GM19240 (cell line): ENCODE measurements at regions not wholly inside any gene's neighbourhood (a gene's known extent, or its start where the extent isn't known, plus 50 kb on each side); places are given as distances from the start of the nearest gene placed in this dataset.

Experiments
- DNase-seq: peaks from one replicate; pipeline ENCODE4 v3.0.0; 2011; ENCODE audit warnings: low spot score; ENCODE audit not compliant: insufficient read length

DNA sequence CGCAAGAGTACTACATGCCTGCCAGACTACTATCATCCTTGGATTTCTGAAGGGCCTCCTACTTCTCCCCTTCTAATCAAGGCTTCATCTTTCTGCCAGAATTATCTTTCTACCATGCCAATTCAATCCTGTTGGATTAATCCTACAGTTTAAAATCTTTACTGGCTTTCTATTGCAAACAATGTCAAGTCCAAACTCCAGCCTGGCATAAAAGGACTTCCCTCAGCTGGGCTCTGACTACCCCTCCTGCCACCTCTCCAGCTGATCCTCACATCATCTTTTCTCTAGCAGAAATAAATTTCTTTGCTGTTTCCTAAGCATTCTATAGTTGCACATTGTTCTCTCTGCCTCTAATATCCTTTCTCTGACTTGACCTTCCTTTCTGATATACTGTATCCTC, 119.7 kb upstream of the RAD23B start:
- no peak for DNase-seq

DNA sequence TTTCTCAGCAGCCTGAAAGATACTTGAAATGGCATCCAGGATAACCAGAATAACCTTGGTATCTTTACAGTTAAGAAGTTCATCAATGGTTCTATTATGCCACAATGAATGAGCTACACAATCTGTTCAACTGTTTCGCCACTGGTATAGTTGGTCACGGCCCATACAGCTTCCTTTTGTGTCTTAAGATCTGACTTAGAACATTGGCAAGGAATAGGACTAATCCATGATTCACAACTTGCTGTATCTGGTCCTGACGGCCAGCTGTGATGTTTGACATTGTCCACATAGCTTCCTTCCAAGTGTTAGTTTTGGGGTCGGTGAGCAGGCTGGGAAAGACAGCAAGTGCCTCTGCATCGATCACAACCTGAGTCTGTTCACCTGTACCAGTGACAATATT, 113.3 kb upstream of the RAD23B start:
- DNase-seq = no peak

DNA sequence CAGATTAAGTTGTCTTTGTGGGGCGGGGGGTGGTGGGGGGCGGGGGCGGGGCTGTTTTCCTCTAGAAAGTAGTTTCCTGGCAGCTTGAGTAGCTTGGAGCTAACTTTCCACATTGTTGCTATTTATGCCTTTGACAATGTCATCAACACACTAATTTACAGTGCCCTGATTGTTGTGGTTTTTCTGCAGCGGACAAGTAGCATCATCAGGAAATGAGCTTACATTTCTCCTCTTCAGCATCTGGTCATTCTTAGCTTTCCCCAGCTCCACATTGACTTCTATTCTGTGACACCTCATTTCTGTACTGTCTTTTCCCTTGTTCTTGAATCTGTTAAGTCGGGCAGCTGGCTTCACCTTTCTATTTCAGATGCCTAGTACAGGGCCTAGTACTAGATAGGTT, 112.3 kb upstream of the RAD23B start:
- no peak for DNase-seq

DNA sequence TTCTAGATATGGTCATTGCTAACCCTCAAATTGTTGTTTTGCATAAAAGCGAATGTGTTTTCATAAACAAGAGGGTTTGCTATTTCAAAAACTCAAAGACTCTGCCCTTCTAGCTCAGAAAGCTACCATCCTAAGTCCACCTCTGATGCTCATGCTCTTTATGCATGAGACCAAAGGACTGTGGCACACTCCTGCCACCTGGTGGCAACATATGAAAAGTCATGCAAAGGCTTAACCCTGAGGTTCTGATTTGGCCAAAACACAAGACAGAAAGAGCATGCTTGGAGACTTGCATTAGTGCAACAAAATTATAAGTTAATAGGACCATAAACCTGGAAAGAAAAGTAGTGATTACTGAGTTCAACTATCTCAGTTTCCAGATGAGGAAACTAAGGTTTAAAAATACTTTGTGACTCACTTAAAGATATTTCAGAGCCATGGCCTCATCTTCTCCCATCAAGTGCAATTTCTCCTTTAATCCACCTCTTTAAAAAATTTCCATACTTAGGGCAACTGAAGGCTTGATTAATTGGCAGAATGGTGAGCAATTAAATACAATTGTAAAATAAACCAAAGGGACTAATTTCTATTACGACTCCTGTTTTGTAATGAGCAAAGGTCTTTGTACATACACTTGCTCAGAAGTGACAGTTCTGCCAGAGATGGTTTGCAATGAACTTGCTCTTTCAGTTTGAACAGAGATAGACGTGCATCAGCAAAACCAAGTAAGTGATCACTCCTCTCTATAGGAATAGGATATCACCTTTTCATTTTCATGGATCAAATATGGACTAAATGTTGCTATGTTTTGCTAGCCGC, 110.7 kb upstream of the RAD23B start:
- no peak for DNase-seq

DNA sequence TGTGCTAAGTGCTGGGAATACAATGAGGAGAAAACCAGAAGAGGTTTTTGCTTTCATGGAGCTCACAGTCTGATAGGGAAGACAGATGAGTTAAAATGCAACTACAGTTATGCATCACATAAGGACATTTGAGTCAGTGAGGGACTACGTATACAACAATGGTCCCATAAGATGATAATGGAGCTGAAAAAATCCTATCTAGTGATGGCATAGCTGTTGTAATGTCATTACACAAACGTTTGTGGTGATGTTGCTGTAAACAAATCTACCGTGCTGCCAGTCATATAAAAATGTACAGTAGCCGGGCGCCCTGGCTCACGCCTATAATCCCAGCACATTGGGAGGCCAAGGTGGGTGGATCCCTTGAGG, 110.1 kb upstream of the RAD23B start:
- DNase-seq = no peak

DNA sequence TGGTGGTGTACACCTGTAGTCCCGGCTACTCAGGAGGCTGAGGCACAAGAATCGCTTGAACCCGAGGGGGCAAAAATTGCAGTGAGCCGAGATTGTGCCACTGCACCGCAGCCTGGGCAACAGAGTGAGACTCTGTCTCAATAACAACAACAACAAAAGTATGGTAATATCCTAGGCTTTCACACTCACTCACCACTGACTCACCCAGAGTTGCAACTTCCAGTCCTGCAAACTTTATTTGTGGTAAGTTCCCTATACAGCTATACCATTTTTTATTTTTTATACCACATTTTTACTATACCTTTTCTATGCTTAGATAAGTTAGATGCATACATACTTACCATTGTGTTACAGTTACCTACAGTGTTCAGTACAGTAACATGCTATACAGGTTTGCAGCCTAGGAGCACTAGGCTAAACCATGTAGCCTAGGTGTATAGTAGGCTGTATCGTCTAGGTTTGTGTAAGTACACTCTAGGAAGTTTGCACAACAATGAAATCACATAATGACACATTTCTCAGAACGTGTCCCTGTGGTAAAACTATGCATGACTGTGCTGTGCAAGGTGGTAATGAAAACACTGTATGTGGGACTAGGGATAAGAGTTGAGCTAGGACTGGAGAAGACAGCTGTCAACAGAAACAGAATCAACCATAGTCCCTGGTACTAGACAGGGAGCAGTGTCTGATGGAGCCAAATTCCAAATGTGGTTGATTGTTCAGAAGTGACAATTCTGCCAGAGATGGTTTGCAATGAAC, 109.5 kb upstream of the RAD23B start:
- no peak for DNase-seq

DNA sequence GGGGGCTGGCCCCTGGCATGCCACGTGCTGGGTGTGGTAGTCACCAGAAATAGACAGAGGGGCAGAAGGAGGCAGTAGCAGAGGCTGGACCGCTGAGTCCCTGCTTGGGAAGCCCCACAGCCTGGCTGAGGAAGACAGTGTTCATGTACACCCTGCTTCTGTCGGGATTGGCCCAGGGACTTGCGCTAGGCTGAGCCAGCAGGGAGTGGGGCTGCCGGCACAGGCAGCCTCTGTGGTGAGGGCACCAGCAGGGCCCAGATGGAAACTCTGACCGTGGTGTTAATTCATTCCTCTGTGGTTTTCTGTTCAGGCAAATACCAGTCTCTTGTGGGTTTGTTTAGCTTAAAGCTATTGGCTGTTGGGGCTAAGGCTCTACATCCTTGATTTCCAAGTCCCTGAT, 108.6 kb upstream of the RAD23B start:
- DNase-seq = no peak

DNA sequence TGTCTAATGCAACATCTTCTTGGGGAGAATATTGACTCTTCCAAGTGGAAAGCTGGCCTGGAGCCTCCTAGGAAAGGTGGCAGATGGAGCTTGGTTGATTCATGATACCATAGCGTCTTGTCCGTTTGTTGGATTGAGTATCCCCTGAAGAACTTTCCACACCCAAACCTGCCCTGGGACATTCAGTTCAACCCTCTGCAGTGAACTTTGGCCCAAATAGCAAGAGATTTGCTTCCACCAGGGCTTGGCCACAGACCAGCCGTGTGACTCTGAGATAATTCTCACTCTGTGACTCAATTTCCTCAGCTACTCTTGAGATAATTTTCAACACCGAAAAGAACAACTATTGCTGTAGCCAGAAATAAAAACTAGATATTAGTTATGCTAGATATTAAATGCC, 108.0 kb upstream of the RAD23B start:
- no peak for DNase-seq

DNA sequence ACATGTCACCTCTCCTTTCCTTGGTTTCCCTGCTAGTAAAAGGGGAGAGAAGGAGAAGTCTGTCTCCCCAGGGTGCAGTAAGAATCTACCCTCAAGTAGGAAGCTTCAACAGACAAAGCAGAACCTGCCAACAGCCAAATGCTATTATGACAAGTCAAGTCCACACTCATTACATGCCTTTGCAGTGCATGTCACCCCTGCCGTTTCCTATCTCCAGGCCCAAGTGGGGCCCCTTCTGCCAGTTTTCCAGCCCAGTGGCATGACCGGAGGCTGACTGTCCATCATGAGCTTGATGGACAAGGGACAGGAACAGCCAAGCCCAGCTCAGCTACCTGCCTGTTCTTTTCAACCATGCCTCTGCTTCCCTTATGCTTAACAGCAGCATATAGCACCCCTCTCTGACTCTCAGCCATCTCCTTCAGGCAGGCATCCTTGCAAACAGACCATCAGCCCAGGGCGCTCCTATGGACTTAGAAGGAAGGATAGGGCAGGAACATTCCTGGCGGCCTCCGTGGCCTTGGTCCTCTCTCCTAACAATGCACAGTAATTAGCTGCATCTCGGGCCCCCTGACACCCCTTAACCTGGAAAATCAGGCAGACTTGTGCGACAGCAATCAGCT, 107.2 kb upstream of the RAD23B start:
- DNase-seq = no peak

DNA sequence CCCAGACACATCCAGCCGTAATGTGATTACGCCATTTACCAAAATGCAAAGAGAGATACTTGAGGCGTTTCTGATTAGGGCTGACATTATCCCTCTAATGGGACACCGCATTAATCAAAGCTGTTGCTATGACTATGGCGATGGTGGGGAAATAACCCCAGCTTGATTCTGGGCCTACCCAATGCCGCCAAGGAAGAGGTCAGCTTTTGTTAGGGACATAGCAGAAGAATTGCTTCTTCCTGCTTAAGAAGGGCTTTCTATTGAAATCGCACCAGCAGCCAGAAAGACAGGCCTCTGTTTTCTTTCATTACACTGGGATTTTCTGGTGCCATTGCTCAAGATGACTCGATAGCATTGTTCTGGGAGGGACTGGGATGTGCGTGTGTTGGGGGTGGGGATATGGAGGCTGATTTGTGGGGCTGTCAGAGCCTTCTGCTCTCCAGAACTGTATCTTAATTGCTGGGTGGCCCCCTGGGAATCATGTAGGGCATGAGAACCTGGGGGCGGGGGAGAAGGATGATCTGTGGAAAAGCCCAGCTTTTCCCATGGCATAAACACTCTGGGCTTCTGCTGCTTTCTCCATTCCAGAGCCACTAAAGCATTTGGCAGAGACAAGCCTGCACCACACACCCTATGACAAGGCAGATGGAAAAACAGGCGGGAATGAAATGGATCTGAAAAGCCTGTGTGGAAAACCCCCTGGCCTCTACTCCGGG, 106.5 kb upstream of the RAD23B start:
- no peak for DNase-seq

DNA sequence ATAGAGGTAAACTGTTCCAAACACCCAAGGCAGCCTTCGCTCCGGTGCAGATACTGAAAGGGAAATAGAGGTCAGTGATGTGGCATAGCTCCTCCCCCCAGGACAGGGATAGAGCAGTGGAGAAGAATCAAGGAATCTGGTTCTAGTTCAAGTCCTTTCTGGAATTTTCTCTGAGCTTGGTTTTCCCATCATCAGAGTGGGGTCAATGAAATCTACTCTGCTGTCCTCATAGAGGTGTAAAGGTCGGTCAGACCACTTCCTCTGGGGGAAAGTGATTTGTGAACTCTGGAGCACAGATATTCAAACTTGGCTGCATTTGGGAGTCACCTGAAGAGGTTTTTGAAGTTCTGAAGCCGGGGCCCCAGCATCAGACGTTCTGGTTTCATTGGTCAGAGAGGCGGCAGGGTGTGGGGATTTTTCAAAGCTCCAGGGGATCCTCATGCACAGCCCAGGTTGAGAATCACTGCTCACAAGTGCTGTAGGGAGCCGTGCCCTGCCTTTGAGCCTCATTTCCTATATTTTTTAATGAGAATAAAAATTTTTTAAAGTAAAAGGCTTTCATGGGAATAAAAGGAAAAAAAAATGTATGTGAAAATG, 105.7 kb upstream of the RAD23B start:
- DNase-seq = no peak

DNA sequence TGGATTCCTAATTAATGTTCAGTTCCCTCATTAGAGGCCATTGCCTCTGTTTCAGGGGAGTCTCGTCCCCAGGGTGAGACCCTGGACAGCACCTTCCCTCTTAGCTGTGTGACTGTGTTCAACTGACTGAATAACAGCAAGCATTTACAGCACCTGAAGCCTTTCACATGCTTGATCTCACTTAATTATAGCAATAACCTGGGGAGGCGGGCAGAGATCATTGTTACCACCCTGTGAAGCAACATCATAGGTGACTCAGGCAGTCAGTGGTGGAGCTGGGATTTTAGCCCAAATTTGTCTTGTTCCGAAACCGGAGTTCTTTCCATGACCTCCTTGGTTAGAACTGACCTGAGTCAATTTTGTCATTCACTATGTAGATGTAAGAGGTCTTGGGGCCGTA, 105.2 kb upstream of the RAD23B start:
- no peak for DNase-seq

DNA sequence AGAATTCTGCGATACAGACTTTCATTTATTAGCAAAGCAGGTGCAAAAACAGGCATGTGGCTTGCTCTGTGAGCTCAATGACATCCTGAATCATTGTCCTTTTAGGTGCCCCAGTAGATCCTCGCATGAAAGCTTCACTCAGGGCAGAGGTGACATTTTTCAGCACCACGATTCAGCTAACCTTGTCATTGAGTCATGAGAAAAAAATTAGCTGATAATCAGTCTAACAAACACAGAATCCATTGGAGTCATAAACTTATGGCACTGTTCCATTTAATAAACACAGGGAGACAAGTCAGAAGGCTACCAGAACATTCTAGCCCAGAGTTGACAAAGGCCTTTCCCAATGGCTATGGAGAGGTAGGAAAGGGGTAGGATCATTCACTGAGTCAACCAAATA, 104.8 kb upstream of the RAD23B start:
- DNase-seq = no peak

DNA sequence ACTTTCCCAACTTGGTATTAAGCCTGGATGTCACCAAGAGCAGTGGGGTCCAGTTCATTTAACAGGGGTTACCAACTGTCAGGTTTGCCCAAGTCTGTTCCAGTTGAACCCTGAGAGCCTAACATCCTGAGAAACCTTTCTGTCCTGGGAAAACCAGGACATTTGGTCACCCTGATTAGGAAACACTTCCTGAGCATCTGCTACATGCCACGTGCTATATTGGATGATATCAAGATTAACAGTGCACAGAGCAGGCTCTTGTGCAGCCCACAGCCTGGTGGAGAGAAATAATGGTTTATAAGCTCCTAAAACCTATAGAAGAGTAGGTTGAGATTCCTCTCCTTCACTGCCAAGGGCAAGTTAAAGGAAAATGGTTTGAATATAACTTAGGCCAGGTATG, 102.9 kb upstream of the RAD23B start:
- no peak for DNase-seq

DNA sequence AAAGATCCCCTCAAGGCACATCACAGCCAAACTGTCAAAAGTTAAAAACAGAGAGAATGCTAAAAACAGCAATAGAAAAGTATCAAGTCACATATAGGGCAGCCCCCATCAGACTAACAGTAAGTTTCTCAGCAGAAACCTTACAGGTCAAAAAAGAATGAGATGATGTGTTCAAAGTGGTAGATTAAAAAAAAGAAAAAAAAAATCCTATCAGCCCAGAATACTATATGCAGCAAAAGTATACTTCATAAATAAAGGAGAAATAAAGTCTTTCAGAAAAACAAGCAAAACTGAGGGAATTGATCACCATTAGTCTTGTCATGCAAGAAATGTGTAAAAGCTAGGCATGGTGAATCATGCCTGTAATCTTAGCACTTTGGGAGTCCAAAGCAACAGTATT, 99.9 kb upstream of the RAD23B start:
- no peak for DNase-seq

DNA sequence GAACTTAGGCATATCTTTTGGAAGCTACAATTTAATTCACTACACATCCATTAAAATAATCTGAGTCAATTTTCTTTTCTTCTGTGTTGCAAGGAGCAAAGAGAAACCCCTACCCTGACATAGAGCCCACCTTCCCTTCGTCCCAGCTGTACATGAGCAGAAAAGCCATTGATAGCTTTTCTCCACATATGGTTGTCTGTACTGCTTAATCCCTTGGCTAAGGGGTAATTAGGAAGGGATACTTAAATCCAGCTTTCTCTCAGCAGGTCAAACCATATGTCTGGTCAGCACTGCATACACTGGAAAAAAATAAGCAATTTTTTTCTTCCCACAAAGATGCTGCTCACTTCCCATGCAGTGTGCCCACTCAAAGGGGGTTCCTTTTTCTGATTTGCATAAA, 94.7 kb upstream of the RAD23B start:
- no peak for DNase-seq

DNA sequence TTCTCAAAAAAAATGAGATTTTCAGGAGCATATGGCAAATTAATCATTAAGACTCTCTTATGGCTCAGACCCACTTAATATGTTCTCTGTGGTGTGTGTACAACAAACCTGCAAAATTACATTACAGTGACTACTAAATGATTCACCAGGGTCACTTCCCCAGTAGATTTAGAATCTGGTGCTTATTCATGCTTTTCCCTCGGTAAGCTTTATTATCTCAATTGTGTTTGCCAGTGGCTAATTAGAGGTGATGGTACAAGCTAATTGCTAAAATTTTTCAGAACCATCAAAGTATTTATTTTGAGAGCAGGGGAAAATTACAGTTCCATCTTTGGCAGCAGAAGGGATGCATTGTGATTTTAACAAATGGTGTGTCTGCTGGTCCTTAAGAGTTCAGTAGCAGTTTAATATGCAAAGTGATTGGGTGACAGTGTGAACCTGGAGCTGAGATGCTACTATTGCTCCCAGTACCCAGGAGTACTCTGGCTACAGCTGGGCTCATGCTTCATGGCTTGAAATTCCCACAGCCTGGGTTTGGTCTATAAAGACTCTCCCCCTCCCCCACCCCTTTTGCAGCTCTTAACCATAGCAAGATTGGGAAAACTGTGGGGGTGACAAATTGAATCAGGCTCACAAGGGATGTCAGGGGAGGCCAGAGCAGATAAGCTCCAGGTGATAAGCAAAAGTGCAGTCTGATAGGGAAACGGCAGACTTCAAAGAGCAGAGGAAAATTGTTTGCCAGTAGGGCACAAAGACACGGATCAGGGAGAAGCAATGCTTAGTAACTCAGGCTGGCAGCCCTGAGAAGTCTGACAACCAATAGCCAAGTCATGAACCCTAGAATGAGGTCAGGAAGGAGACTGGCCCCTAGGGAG, 92.8 kb upstream of the RAD23B start:
- DNase-seq = no peak

DNA sequence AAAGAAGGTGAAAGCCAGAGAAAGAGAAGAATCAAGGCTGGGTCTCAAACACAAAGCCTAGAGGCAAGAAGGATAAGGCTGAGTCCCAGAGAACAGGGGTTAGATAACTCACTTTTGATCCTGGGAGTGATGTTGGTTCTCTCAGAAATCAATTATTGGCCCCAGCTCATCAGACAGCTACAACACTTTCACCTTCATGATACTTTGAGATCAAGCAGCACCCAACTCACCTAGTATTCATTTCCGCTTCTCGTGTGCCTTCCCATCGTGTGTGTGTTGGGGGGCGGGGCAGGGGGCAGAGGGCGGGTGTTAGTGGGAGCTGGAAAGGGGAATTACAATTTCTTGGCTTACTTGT, 92.2 kb upstream of the RAD23B start:
- no peak for DNase-seq

DNA sequence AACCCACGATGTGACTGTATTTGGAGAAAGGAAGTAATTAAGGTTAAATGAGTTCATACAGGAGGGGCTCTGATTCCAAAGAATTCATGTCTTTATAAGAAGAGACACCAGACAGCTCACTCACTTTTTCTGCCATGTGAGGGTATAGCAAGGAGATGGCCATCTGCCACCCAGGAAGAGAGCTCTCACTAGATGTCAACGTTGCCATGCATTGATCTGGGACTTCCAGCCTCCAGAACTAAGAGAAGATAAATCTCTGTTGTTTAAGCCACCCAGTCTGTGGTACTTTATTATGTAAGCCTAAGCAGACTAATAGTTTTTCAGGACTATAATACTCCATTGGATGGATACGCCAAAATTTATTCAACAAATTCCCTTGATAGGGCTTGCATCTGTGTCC, 89.8 kb upstream of the RAD23B start:
- DNase-seq = no peak

DNA sequence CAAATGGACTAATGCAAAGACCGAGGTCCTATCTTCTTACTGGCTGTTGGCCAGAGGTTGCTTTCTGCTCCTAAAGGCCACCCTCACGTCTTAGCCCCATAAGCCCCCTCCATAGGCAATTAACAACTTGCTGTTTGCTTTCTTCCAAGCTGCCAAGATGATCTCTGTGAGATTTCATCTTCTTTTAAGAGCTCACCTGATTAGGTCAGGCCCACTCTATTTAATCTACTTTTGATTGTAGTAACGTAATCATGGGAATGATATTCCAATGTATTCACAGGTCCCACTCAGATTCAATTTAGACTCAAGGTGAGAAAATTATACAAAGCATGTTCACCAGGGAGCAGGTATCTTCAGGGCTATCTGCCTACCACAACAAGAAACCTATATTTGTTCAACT, 84.4 kb upstream of the RAD23B start:
- DNase-seq = no peak

DNA sequence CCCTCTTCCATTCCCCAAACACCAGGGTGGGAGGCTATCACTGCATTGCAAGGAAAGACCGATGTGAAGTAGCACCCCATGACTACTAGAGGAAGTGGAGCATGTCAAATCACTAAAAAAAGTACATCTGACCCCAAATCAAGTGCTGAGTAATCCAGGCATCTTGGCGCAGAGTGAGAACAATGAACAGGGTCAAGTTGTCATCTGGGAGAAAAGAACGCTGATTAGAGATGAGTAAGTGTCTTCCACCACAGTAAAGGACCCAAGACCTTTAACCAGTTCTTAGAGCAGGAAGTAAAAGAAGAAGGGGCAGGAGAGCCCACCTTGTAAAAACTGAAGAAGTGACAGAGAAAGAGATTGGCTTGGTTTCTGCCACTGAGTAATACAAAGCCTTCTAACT, 75.0 kb upstream of the RAD23B start:
- DNase-seq = no peak
